GM12878 (cell line): ENCODE measurements at regions not wholly inside any gene's neighbourhood (a gene's known extent, or its start where the extent isn't known, plus 50 kb on each side); places are given as distances from the start of the nearest gene placed in this dataset.

Experiments used
- BCLAF1 ChIP-seq: fragments of 450-650 bp; IDR thresholded peaks from 2 replicates; pipeline ENCODE4 v1.6.1; 2017; ENCODE audit warnings: antibody characterized with exemption, mild to moderate bottlenecking, moderate library complexity
- CBX5 ChIP-seq: sonication (generic); IDR thresholded peaks from 2 replicates; pipeline ENCODE4 v1.6.1; 2016; ENCODE audit warnings: low read depth, moderate library complexity, mild to moderate bottlenecking, inconsistent platforms
- CHD2 ChIP-seq: IDR thresholded peaks from 2 replicates; pipeline ENCODE4 v1.6.1; 2011; ENCODE audit warnings: low read depth, low read length, improper control_type of control experiment, borderline replicate concordance
- FOXM1 ChIP-seq: IDR thresholded peaks from 2 replicates; pipeline ENCODE4 v1.6.1; 2012; ENCODE audit warnings: low read depth, mild to moderate bottlenecking, inconsistent platforms, low read length, moderate library complexity
- HSF1 ChIP-seq: fragments of 150-350 bp; IDR thresholded peaks from 2 replicates; pipeline ENCODE4 v1.6.1; 2014; ENCODE audit warnings: mild to moderate bottlenecking, low read depth, low read length
- JUNB ChIP-seq: IDR thresholded peaks from 2 replicates; pipeline ENCODE4 v1.6.1; 2016; ENCODE audit warnings: antibody characterized with exemption, mild to moderate bottlenecking
- JUND ChIP-seq: IDR thresholded peaks from 2 replicates; pipeline ENCODE4 v1.6.1; 2012; ENCODE audit warnings: low read depth, mild to moderate bottlenecking, low read length, improper control_type of control experiment, moderate library complexity
- PBX3 ChIP-seq: IDR thresholded peaks from 2 replicates; pipeline ENCODE4 v1.6.1; 2011; ENCODE audit warnings: mild to moderate bottlenecking, low read depth, low read length, moderate library complexity; ENCODE audit not compliant: insufficient replicate concordance
- PML ChIP-seq: IDR thresholded peaks from 2 replicates; pipeline ENCODE4 v1.6.1; 2012; ENCODE audit warnings: low read length, inconsistent platforms
- RELB ChIP-seq: fragments of 450-650 bp; IDR thresholded peaks from 2 replicates; pipeline ENCODE4 v1.6.1; 2017; ENCODE audit warnings: low read depth, mild to moderate bottlenecking, moderate library complexity
- SMARCA5 ChIP-seq: fragments of 450-650 bp; IDR thresholded peaks from 2 replicates; pipeline ENCODE4 v1.6.1; 2017; ENCODE audit warnings: mild to moderate bottlenecking
- SP1 ChIP-seq: IDR thresholded peaks from one replicate; pipeline ENCODE4 v1.6.1; 2011; ENCODE audit warnings: low read depth, low read length
- SUZ12 ChIP-seq: fragments of 200-600 bp; sonication (generic); IDR thresholded peaks from one replicate; pipeline ENCODE4 v1.6.1; 2018; ENCODE audit warnings: antibody characterized with exemption, mild to moderate bottlenecking; ENCODE audit not compliant: unreplicated experiment
- TCF7 ChIP-seq: IDR thresholded peaks from 2 replicates; pipeline ENCODE4 v1.6.1; 2014; ENCODE audit warnings: antibody characterized with exemption, borderline replicate concordance
- ZNF687 ChIP-seq: fragments of 450-650 bp; IDR thresholded peaks from 2 replicates; pipeline ENCODE4 v1.6.1; 2017; ENCODE audit warnings: mild to moderate bottlenecking, moderate library complexity

- TF ChIP-seq PBX3 (peak; percentile 62), SP1 (no peak), SUZ12 (no peak), JUNB (peak; percentile 99), CHD2 (no peak), ZNF687 (peak; percentile 48; the same call in 1 of the 2 replicates), HSF1 (no peak), TCF7 (peak; percentile 43; the same call in 1 of the 2 replicates), BCLAF1 (no peak), CBX5 (peak; percentile 72; the same call in 1 of the 2 replicates), JUND (0 out of 2 replicates have a peak, but pooled peaks have one; percentile 74), FOXM1 (peak; percentile 95), SMARCA5 (no peak), PML (peak; percentile 81; the same call in 1 of the 2 replicates), RELB (peak; percentile 82; the same call in 1 of the 2 replicates)
Measured at GRCh38 chr6:130625825-130626527, 201.2 kb upstream of the SMLR1 start (continued).
